ENCODE measurements at regions not wholly inside any gene's neighbourhood (a gene's known extent, or its start where the extent isn't known, plus 50 kb on each side); places are given as distances from the start of the nearest gene placed in this dataset.

DNA sequence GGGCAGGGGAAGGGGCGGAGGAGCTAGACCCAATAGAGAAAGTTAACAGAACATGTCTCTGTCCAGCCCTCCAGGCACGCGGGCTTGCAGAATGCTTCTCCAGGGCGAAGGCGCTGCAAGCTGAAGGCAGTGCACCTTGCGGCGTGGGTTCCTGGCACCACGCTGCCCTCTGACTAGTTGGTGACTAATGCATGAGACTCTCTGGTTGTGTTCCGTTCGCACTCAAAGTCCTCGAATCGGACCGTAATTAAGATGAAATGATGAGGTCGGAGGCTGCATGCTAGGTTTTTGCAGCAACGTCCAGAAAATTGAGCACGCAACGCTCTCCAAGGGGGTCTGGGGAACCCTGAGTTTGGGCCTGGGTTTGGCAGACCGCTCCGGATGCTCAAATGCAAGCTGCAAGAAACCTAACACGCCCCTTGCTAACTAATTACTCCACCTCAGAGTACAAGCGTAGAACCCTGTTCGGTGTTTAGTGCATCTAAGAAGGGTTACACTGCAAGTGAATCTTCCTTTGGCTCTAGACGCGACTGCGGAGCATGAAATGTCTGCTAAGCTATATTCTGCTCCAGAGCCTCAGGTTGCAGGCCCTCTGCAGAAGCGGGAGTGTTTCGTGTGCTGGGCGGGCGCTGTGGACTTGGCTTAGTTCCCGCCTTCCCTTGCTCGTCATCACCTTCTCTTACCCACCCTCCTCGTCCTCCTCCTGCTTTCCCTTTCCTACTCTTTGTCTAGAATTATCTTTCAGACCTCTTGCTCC is 57.1 kb upstream of the NKAP start:
- H3K9me3 ChIP-seq (ENCODE audit: low read depth, low read length, poor library complexity, severe bottlenecking), result no peaks in the 10 kb centered on the region
- intact Hi-C loops (cut with micrococcal nuclease; ENCODE audit: unreplicated experiment), result no loop called here
- no peak overlapping the region for H3K27ac ChIP-seq (ENCODE audit: low read depth, low read length, poor library complexity, severe bottlenecking)
- no peak for DNase-seq (ENCODE audit: low spot score)
- POLR2A ChIA-PET (ENCODE audit: low non-redundant PET), result no interaction called here
- H3K27me3 ChIP-seq (replicated peaks; ENCODE audit: insufficient read depth, low read depth, low read length, poor library complexity), result peaks cover 74% of the 10 kb centered on the region
- no peaks in the 10 kb centered on the region for H3K36me3 ChIP-seq (ENCODE audit: insufficient read depth, low read length, poor library complexity, severe bottlenecking)
- no peak overlapping the region for H3K4me3 ChIP-seq (ENCODE audit: low read depth, low read length, poor library complexity, severe bottlenecking)
- CTCF ChIA-PET, result no interaction called here
- no peak for TF ChIP-seq EZH2 (IDR thresholded peaks at IDR 0.05; ENCODE audit: borderline replicate concordance, low read depth, low read length, poor library complexity, severe bottlenecking)
- TF ChIP-seq CTCF (conservative IDR thresholded peaks at IDR 0.05; ENCODE audit: low read depth, low read length), result no peak
- no peaks in the 10 kb centered on the region for H3K4me1 ChIP-seq (ENCODE audit: insufficient read depth, low read length, poor library complexity, severe bottlenecking)
- BruUV-seq (replicated peaks), result no TSS peak

GRCh38 chrX:119999087-119999634 is 55.6 kb upstream of the NKAP start:
- H3K27me3 ChIP-seq (replicated peaks; ENCODE audit: insufficient read depth, low read depth, low read length, poor library complexity), result peaks cover 88% of the 10 kb centered on the region
- no TSS peak for BruUV-seq (replicated peaks)
- TF ChIP-seq CTCF (conservative IDR thresholded peaks at IDR 0.05; ENCODE audit: low read depth, low read length) (no peak), EZH2 (IDR thresholded peaks at IDR 0.05; ENCODE audit: borderline replicate concordance, low read depth, low read length, poor library complexity, severe bottlenecking) (peak; percentile 68)
- H3K27ac ChIP-seq (ENCODE audit: low read depth, low read length, poor library complexity, severe bottlenecking), result no peak overlapping the region
- ChIA-PET POLR2A (ENCODE audit: low non-redundant PET) (no interaction called here), CTCF (no interaction called here)
- H3K9me3 ChIP-seq (ENCODE audit: low read depth, low read length, poor library complexity, severe bottlenecking), result no peaks in the 10 kb centered on the region
- no peaks in the 10 kb centered on the region for H3K36me3 ChIP-seq (ENCODE audit: insufficient read depth, low read length, poor library complexity, severe bottlenecking)
- intact Hi-C loops (cut with micrococcal nuclease; ENCODE audit: unreplicated experiment), result no loop called here
- DNase-seq (ENCODE audit: low spot score), result no peak
- no peak overlapping the region for H3K4me3 ChIP-seq (ENCODE audit: low read depth, low read length, poor library complexity, severe bottlenecking)
- no peaks in the 10 kb centered on the region for H3K4me1 ChIP-seq (ENCODE audit: insufficient read depth, low read length, poor library complexity, severe bottlenecking)

DNA sequence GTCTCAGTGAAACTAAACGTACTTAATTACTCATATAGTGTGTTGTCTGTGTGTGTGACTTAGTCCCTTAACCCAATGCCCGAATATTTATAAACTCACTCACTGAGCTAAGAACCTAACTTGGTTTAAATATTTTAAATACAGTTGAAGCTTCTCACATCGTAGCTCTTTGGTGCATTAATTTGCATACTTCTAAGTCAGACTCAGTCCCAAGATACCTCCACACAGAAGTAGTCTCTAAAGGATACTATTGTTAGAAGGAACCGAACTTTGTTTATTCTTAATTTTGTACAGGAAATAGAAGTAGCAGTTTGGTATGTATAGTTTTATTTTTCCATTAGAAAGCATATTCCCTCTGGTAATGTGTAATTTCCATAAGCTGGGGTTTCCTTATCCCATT is 54.0 kb upstream of the NKAP start:
- no peaks in the 10 kb centered on the region for H3K4me1 ChIP-seq (ENCODE audit: insufficient read depth, low read length, poor library complexity, severe bottlenecking)
- H3K4me3 ChIP-seq (ENCODE audit: low read depth, low read length, poor library complexity, severe bottlenecking), result no peak overlapping the region
- CTCF ChIA-PET, result no interaction called here
- no peaks in the 10 kb centered on the region for H3K9me3 ChIP-seq (ENCODE audit: low read depth, low read length, poor library complexity, severe bottlenecking)
- BruUV-seq (replicated peaks), result no TSS peak
- no peak for DNase-seq (ENCODE audit: low spot score)
- peaks cover 94% of the 10 kb centered on the region for H3K27me3 ChIP-seq (replicated peaks; ENCODE audit: insufficient read depth, low read depth, low read length, poor library complexity)
- H3K36me3 ChIP-seq (ENCODE audit: insufficient read depth, low read length, poor library complexity, severe bottlenecking), result no peaks in the 10 kb centered on the region
- no peak overlapping the region for H3K27ac ChIP-seq (ENCODE audit: low read depth, low read length, poor library complexity, severe bottlenecking)
- intact Hi-C loops (cut with micrococcal nuclease; ENCODE audit: unreplicated experiment), result no loop called here
- TF ChIP-seq CTCF (conservative IDR thresholded peaks at IDR 0.05; ENCODE audit: low read depth, low read length), result no peak
- no peak for TF ChIP-seq EZH2 (IDR thresholded peaks at IDR 0.05; ENCODE audit: borderline replicate concordance, low read depth, low read length, poor library complexity, severe bottlenecking)
- POLR2A ChIA-PET (ENCODE audit: low non-redundant PET), result no interaction called here

Measured in A673 (cell line).